ENCODE measurements at regions not wholly inside any gene's neighbourhood (a gene's known extent, or its start where the extent isn't known, plus 50 kb on each side); places are given as distances from the start of the nearest gene placed in this dataset.
"Not testable (repeated sequence)": the region's sequence is repeated elsewhere in the genome, so short reads cannot be mapped to it uniquely, and the experiment has no call there.

DNA sequence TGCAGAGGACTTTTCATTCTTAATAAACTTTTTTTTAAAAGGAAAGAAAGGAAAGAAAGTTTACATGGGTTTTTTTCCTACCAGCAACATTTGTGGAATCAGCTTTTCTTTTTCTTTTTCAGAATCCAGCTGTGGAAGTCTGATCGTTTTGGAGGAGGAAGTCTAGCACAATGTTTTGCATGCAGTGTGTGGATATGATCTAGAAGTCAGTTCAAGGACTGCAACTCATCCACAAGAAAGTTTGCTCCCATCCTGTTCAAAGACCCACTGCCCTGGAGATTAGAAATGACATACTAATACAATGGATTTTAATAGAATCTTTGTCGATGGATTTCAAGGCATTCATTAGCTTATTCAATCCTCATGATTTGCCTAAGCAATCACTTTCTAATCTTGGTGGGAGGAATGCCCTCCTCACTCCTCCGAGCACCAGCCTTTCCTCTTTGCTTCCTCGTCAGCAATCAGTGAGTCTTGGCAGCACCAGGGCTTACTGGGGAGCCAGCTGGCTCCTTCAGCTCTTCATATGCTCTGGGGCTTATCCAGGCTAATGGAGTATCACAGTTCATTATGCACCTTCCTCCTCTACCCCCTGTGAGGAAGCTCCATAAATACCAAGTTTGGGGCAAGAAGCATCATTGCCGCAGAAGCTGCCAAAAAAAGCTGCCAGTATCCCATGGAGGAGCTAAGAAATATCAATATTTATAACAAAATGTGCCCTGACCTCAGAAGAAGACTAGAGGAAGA is 392.3 kb upstream of the PKN2 start:
- no peak for DNase-seq (ENCODE audit: low read depth in 2 of 2)

DNA sequence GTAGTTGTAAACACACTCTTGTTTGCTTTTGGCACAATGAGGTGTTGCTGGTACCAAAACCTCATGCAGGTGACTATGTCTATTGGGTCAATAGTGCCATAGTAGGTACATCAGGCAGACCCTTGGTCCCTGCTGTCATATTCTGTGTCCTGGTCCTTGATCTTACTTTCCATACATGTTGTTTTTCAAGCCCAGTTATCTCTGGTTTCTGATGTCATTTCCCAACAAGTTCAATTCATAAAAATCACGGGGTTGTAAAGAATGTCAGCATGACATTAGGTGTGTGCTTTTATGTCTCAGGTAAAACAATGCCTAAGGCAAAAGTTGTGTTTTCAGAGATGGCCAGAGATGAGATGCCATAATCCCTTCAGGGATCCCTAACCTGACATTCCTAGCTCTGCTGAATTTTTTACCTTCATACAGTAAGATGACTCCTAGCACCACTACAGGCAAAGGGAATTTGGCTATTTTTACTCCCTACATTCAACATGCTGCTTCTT is 390.3 kb upstream of the PKN2 start:
- DNase-seq (ENCODE audit: low read depth in 2 of 2) = no peak

DNA sequence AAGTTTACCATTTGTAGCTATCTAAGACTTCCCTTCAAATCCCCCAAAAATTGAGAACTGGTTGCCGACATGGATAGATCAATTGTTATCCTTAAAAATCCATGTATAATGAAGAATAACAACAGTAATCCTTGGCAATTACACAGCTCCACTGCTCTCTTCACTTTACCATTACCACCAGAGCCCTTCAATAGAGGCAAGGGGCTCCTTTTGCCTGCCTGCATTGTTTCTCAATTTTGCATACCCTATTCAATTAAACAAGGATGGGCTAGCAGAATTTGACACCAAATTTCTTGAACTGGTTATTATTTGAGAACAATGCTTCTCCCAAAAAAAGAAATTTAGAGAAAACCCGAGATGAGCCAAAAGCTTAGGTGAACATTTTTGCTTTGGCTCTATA is 387.8 kb upstream of the PKN2 start:
- DNase-seq (ENCODE audit: low read depth in 2 of 2) = no peak

DNA sequence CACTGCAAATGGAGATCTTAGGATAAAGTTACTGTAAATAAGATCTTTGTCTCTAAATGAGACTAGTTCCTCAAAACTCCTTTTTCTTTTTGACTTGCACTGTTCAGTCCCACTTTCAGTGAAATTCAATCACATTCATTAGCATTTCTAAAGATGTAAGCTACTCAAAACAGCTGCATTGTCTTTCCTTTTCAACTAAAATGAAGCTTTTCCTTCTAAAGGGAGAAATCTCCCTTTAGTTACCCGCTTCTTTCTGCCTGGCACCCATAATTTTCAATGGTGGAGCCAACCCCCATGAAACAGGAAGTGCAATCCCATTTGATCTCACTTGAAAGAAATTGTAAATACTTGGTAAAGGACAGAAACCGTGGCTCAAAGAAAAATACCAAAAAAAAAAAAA is 387.4 kb upstream of the PKN2 start:
- no peak for DNase-seq (ENCODE audit: low read depth in 2 of 2)

DNA sequence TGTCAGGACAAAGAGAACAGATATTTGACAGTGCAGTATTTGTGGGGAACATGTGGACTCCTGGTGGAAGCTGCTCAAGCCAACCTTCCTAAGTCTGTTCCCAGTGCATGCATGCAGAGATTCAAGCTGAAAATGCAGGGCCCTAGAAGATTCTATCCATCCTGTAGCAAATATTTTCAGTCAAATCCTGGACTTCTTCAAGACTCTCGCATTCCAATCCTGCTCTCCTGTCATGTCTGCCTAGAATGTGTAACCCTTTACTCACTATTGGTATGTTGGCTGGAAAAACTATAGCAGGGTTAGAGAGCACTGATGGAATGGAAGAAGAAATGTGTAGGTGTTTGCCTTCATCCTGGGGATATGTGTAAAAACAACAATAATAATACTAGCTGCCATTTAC is 385.6 kb upstream of the PKN2 start:
- no peak for DNase-seq (ENCODE audit: low read depth in 2 of 2)

DNA sequence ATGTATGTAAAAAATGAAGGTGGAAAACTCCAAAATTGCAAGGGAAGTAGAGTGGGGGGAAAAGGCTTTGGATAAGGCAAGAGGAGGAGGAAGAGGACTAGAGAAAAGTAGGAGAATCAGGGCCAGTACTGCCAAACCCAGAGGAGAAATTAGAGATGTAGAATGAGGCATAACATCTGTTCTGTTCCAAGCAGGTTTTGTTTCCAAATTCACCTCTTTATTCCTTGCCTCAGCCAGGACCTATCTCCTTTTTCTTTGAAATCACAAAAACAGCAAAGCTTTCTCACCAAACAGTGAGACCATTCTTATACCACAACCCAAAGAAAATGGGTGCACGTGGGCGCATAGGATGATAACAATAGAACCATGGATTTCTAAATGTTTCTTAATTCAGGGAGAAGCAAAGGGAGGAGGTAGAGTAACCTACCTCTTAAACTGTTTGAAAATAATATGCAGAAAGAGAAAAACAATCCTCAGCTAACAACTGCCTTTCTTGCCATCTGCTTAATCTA is 383.3 kb upstream of the PKN2 start:
- DNase-seq (ENCODE audit: low read depth in 2 of 2) = no peak

DNA sequence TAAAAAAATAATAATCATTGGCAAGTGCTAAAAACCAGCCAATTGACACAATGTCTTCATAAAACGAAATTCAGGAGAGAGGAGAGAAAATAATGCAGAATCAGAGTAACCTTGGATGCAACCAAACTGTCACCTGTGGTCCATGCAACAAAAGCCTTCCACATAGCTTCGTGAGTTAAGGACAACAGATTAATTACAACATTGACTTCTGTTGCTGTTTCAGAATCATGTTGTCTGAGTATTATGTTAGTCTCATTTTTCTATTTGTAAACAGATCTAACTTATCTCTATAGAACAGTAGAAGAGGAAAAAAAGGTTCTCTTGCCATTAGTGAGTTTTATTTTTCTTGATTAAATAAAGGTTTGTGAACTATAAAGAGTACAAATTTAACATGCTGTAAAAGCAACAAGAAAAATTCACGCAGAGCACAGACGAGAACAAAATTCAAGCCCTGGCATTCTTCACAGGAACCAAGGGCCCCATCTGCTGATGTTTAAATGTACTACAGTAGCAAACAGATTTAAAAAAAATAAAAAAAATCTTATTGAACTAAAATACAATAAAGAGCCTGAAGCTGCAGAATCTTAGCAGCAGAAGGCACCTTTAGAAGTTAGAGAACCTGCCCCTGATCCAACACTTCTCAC is 381.1 kb upstream of the PKN2 start:
- DNase-seq (ENCODE audit: low read depth in 2 of 2) = no peak

DNA sequence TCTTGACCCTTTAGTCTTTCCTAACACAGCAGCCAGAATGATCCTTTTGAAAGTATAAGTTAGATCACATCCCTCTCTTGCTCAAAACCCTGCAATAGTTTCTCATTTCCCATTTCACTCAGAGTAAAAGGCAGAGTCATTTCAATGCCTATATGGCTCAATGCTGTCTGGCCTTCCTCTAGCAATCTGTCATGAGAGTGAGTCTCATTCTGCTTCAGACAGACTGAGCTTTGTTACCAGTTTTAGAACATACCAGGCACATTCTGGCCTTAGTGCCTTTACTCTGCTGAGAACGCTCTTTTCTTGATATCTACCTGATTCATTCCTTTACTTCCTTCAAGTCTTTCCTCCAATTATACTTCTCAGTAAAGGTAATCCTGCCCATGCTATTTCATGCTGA is 372.8 kb upstream of the PKN2 start:
- no peak for DNase-seq (ENCODE audit: low read depth in 2 of 2)

DNA sequence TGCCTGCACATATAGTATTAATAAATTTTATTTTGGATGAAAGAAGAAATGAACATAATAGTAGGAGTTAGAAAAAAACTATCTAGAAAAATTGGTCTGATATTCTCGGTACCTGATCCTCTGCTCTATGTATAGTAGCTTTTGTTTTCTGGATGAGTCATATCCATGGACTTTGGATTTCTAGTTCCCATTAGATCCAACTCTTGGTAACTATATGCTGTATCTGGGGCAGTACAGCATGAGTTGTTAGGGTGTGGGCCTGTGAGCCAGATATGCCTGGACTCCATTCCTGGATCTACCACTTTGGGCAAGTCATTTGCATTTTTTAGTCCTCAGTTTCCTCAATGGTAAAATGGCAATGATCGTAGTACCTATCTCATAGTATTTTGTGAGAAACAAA is 372.2 kb upstream of the PKN2 start:
- DNase-seq (ENCODE audit: low read depth in 2 of 2) = no peak

DNA sequence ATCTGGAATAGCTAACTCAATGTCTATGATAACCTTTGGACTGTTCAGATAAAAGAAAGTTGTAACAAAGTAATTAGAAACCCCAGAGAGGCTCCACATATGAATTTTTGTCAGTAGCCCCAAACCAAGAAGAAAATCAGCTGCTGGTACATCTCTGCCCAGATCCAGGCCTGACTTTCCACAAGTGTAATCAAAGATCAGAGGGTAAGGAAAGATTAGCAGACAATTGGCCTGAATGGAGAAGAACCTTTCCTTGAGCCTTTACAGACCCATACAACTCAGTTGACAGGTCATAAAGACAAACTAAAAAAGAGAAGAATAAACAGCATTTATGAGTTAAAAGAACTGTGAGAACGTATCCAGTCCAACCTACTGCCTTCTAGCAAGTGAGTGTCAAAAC is 366.7 kb upstream of the PKN2 start:
- DNase-seq (ENCODE audit: low read depth in 2 of 2) = no peak

DNA sequence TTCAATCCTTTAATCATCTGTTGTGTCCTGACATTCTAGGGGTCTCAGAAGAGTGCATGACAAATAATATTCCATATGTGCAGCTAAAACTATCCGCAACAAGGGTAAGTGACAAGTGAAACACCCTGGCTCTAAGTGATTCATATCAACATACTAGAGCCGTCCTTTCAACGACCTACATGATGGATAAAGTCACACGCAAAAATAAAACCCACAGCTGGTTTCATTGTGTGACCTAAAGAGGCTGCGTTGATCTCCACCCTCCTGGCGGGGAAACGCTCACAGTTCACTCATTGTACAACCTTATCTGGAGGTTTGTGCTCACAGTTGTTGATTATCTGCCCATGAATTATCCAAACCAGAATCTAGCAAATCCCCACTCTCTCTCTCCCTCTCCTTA is 365.3 kb upstream of the PKN2 start:
- DNase-seq (ENCODE audit: low read depth in 2 of 2) = no peak

DNA sequence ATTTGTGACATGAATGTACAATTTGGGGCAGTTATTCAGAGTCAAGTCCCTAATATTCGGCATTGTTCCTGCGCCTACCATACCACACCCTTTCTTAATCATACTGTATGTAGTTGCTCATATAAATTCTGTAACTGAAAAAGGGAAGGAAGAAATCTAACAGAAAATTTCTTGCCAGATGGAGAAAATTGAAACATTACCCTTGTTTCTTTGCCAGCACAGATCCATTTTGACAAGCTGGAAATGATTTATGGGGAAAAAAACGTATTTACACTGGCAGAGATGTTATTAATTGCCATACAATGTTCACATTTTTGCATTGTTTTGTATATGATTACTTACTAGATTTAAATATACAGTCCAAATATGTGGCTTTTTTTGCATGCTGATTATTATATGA is 363.8 kb upstream of the PKN2 start:
- DNase-seq (ENCODE audit: low read depth in 2 of 2) = no peak

DNA sequence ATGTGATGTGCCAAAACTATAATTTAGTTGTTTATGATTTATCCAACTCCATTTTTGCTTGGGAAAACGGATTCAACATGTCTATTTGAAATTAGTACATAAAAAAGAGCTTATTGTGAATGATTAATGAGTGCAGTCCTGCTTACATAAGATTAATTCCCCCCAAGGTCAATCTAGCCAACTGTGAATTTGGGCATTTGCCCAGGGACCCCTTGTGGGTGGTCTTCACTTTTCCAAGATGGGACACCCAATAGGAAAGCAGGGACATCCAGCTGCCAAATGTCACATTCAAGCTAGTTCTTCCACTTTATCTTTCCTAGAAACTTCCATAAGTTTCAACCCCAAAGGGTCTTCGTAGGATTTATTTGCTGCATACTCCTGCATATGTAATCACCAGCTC is 362.4 kb upstream of the PKN2 start:
- DNase-seq (ENCODE audit: low read depth in 2 of 2) = no peak

DNA sequence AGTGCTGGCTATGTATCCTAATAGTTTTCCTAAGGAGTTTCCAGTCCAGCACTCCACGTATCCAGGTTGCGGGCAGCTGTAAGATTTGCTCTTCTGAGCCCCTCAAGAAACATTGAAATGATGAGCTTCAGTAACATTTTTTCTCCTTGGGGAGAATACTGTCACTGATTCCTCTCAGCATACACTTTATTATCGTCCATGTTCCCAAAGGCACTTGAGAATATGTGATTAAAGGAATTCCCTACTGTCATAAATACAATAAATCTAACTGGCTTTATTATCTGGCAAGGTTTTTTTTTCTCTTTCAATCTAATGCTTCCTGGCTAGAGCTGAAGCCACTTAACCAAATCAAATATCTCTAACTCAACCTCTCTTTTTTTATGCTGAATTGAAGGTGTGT is 359.2 kb upstream of the PKN2 start:
- DNase-seq (ENCODE audit: low read depth in 2 of 2) = no peak

DNA sequence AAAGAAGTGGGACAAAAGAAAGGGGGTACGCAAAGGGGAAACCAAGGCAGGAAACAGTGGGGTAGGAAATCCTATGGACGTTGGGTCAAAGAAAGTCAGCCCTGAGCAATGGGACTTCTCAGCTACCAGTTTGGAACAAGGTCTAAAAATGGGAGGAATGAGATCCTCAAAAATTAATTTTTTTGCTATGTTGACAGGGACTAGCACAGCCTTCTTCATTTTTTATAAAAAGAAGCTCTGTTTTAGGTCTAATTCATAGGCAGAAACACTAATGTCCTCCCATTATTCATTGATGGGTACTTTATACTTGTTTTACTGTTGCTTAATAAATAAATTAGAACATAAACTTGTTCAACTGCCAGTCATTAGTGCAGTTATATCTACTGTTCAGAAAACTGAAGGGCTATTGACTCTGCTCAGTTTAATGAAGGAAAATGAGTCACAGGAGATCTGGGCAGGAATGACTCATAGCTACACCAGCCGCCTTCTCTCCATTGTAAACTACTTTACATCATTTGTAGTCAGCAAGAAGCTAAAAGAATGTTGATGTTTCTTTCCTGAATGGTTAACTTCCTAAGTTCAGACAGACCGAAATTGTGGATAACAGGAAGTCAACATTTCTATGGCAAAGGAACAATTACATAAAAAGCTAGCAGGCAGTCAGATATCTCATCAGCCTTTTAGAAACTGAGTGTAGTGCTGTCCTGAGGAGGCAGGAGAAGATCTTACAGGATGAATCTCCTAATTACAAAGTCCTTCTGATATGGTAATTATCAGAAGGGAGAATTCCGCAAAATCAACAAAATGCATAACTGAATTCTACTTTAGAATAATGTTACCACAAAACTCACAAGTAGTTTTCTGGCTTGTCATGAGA is 356.4 kb upstream of the PKN2 start:
- DNase-seq (ENCODE audit: low read depth in 2 of 2) = no peak

DNA sequence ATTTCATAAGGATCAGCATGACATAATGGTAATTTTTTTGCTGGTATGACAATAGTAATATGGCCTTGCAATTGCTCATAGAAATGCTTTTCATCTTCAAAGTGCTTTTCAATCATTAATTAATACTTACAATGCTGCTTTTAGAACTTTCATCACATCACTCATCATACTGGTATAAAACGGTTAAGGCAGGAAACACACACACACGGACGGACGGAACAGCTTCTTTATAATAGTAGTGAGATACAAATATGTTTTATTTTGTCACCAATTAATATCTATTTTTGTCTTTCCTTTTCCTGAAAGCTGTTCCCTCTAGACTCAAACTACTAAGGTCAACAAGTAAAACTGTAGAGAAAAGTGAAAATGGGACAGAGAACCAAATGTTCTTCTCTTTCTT is 353.9 kb upstream of the PKN2 start:
- DNase-seq (ENCODE audit: low read depth in 2 of 2) = no peak

DNA sequence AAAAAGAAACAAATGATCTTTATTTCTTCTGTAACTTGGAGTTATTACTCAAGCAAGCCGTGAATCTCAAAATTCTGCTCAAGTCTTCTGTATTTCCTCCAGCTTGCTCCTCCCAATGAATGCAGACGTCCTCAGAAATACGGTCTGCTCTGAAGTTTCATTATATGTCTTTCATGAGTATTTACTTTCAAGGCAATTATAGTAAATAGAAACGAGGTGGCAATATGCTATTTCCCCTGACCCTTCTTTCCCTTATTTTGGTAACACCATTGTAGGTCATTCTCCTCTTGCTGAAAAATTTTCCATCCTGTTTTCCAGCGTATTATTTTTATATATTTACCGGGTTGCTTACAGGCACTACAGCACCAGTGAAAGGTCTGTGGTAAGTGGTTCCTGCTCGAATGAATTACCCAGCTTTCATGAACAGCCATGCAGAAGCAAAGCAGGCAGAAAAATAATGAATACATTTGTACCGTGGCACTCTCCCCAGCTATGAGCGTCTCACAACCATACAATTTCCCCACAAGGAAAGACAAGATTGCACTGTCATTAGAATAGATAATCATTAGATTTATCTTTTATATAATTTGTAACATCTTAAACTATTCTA is 350.9 kb upstream of the PKN2 start:
- no peak for DNase-seq (ENCODE audit: low read depth in 2 of 2)

DNA sequence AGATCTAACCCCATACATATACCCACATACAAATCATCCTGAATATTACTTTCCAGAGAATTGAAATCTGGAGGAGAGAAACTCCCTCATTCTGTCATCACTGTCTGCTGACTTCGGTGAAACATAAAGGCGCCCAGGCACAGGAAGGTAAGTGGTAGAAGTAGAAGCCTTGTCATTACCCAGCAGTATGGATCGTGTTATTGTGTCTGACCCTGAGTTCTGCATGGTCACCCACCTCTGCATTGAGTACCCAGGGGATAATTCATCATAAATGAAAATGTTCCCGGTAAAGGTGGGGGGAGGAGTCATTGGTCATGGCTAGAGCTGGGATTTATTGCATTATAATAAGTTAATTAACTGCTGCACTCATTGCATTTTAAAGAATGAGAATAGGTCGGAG is 342.6 kb upstream of the PKN2 start:
- DNase-seq (ENCODE audit: low read depth in 2 of 2) = no peak

DNA sequence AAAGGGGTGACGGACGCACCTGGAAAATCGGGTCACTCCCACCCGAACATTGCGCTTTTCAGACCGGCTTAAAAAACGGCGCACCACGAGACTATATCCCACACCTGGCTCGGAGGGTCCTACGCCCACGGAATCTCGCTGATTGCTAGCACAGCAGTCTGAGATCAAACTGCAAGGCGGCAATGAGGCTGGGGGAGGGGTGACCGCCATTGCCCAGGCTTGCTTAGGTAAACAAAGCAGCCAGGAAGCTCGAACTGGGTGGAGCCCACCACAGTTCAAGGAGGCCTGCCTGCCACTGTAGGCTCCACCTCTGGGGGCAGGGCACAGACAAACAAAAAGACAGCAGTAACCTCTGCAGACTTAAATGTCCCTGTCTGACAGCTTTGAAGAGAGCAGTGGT is 342.0 kb upstream of the PKN2 start:
- DNase-seq (ENCODE audit: low read depth in 2 of 2) = not testable (repeated sequence)

DNA sequence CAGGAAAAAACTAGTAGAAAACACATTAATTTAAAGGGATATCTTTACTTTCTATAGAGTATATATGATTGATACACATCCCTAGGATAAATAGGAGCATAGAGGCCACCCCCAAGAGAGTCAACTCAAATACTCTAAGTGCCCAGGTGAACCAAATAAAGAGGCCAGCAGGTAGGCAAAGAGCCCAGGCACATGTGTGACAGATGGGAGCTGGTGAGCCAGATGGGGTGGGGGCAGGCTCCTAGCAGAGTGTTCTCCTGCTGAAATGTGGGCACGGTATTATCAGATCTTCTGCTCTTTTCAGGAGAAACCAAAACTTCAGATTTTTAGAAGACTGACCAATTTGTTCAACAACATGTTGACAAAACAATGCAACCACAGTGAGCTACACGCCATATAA is 333.4 kb upstream of the PKN2 start:
- DNase-seq (ENCODE audit: low read depth in 2 of 2) = no peak

DNA sequence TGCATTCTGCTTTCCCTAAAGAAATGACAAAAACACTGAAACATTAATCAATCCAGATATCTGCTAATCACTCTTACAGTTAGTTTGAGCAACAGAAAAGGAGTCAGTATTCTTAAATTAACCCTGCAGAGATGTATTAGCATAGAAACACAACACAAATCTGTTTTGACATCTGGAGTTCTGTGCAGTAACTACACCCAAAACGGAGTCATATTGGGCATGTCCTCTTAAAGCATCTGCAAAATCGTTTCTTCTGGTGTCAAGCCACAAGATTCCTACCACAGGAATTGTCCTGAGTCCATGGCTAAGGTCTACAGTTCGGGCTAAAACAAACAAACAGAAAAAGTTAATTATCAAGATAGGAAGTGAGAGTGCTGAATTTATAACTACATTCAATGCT is 332.1 kb upstream of the PKN2 start:
- no peak for DNase-seq (ENCODE audit: low read depth in 2 of 2)

DNA sequence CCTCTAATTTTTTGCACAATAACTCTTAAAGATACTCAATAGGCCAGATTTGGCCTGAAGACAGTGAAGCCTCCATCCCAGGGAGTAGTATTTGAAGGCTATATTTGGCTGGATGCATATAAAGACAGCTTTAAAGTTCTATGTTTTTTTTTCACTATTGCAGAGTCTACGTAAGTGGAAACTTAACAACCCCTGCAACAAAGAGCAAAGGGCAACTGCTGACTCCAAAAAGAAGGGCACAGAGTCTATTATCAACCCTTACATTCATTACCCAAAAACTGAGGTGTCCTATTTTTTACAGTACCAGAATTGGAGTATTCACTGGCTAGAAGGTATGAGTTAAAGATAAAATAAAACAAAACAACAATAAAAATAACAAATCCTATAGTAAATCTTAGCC is 329.8 kb upstream of the PKN2 start:
- no peak for DNase-seq (ENCODE audit: low read depth in 2 of 2)

Measured in stimulated activated CD8-positive, alpha-beta memory T cell treated with anti-CD3 and anti-CD28 coated beads, Interleukin-2, amount 100 ng/mL, for 1 hour (primary cell).